Spleen (tissue), 11 donors: ENCODE measurements at regions not wholly inside any gene's neighbourhood (a gene's known extent, or its start where the extent isn't known, plus 50 kb on each side); places are given as distances from the start of the nearest gene placed in this dataset.

Experiments used
- DNase-seq: peaks from one replicate; pipeline ENCODE4 v3.0.0-alpha.2; 2020
- H3K27ac ChIP-seq, 8 donors: fragments of 200-600 bp; sonication (generic) in 7 of 8; 1 replicate in 4 of 8; 2 replicates in 4 of 8; pipeline versions ENCODE4 v1.5.0 to v1.8.0; 2016 to 2021; ENCODE audit warnings: inconsistent platforms in 4 of 8, mild to moderate bottlenecking in 4 of 8, moderate library complexity in 1 of 8
- H3K27me3 ChIP-seq, 7 donors: fragments of 200-600 bp; sonication (generic) in 6 of 7; replicated peaks in 1 of 7; 1 replicate in 4 of 7; 2 replicates in 3 of 7; pipeline versions ENCODE4 v1.5.0 to v1.8.0; 2016 to 2021; ENCODE audit warnings: inconsistent platforms in 3 of 7, mild to moderate bottlenecking in 1 of 7
- H3K36me3 ChIP-seq, 6 donors: fragments of 200-600 bp; sonication (generic) in 5 of 6; 1 replicate in 4 of 6; 2 replicates in 2 of 6; pipeline versions ENCODE4 v1.5.0 to v1.8.0; 2016 to 2021; ENCODE audit warnings: inconsistent platforms in 2 of 6
- H3K4me1 ChIP-seq, 6 donors: fragments of 200-600 bp; sonication (generic) in 5 of 6; 1 replicate in 3 of 6; 2 replicates in 3 of 6; pipeline versions ENCODE4 v1.5.0 to v1.8.0; 2016 to 2021; ENCODE audit warnings: inconsistent platforms in 3 of 6
- H3K4me3 ChIP-seq, 8 donors: fragments of 200-600 bp; sonication (generic) in 7 of 8; 1 replicate in 4 of 8; 2 replicates in 4 of 8; pipeline versions ENCODE4 v1.5.0 to v1.8.0; 2016 to 2021; ENCODE audit warnings: inconsistent platforms in 4 of 8, mild to moderate bottlenecking in 4 of 8, moderate library complexity in 2 of 8
- H3K9me3 ChIP-seq, 8 donors: fragments of 200-600 bp; sonication (generic) in 7 of 8; 1 replicate in 4 of 8; 2 replicates in 4 of 8; pipeline versions ENCODE4 v1.5.0 to v1.8.0; 2016 to 2021; ENCODE audit warnings: inconsistent platforms in 4 of 8
- POLR2A ChIP-seq, 3 donors: fragments of 450-650 bp; IDR thresholded peaks; one replicate each; pipeline ENCODE4 v1.5.1; 2017; ENCODE audit warnings: antibody characterized with exemption in 3 of 3, mild to moderate bottlenecking in 1 of 3
- POLR2AphosphoS5 ChIP-seq, 3 donors: sonication (generic); formaldehyde crosslinking; IDR thresholded peaks; one replicate each; pipeline ENCODE4 v1.5.1; 2017; ENCODE audit warnings: antibody characterized with exemption in 3 of 3
- WGBS, 5 donors: extraction: QIAGEN DNeasy Blood & Tissue Kit in 3 of 5; methylation state at CpG; one replicate each; pipeline versions ENCODE4 v1.1.5 to v1.1.7; 2013 to 2018; 5-methylcytosine and 5-hydroxymethylcytosine counted together
- intact Hi-C: fragments of 100-400 bp; cut with DNase I; formaldehyde crosslinking; loops from one replicate; pipeline ENCODE4 v1.15.0; 2023; ENCODE audit warnings: low total_unique reads
- TF ChIP-seq, protein P1 (sequence below), 11 experiments: fragments of 200-600 bp in 7 of 11; fragments of 450-650 bp in 4 of 11; sonication (generic) in 4 of 11; IDR thresholded peaks in 8 of 11; conservative IDR thresholded peaks in 3 of 11; 1 replicate in 7 of 11; 2 replicates in 4 of 11; pipeline versions ENCODE4 v1.4.0 to v1.8.0; 2016 to 2021; ENCODE audit warnings: antibody characterized with exemption in 11 of 11, inconsistent platforms in 4 of 11, mild to moderate bottlenecking in 1 of 11
- donor health status: healthy with polysubstance abuse.
- donor health status: DM: no; HTN: no; CAD: no; lungs with moderate emphysema.
- donor health status: DM: no; HTN: no; CAD: no.
- donor health status: Bipolar disorder and iron deficiency.
- donor health status: healthy.
- donor health status: DM: no; HTN: no; CAD: no.
- donor health status: DM: yes; HTN: yes; CAD: no.

DNA sequence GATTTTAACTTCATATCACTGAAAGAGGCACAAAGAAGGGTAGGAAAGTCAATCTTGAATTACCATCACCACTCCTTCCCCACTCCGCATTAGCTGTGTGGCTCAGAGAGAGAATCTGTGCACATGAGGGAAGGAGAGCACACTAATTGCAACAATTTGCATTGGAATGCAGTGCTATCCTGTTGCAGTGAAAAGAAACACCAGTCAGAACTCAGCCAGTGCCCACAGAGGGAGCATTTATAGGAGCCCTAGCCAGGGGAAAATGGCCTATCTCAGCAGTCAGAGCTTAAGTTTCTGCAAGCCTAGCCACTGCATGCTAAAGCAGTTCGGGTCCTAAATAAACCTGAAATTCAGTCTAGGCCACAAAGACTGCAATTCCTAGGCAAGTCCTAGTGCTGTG lies 159.4 kb upstream of the AR start:
- H3K36me3 ChIP-seq = no peaks in the 10 kb centered on the region
- no peaks in the 10 kb centered on the region for H3K4me1 ChIP-seq
- no peaks in the 10 kb centered on the region for H3K27me3 ChIP-seq
- peaks cover 0 to 13% (median 0%) of the 10 kb centered on the region in 8 donors for H3K9me3 ChIP-seq
- no peak overlapping the region for H3K4me3 ChIP-seq
- no peak for DNase-seq
- intact Hi-C loops = no loop called here
- no peak overlapping the region for H3K27ac ChIP-seq
- 66 to 96% (median 90%) methylated on average over 2 of the region's 2 CpGs for WGBS, 5 donors
- TF ChIP-seq POLR2AphosphoS5 (IDR thresholded peaks at IDR 0.05) (no peak), POLR2A (IDR thresholded peaks at IDR 0.05) (no peak)
- TF ChIP-seq, protein P1, sequence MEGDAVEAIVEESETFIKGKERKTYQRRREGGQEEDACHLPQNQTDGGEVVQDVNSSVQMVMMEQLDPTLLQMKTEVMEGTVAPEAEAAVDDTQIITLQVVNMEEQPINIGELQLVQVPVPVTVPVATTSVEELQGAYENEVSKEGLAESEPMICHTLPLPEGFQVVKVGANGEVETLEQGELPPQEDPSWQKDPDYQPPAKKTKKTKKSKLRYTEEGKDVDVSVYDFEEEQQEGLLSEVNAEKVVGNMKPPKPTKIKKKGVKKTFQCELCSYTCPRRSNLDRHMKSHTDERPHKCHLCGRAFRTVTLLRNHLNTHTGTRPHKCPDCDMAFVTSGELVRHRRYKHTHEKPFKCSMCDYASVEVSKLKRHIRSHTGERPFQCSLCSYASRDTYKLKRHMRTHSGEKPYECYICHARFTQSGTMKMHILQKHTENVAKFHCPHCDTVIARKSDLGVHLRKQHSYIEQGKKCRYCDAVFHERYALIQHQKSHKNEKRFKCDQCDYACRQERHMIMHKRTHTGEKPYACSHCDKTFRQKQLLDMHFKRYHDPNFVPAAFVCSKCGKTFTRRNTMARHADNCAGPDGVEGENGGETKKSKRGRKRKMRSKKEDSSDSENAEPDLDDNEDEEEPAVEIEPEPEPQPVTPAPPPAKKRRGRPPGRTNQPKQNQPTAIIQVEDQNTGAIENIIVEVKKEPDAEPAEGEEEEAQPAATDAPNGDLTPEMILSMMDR (IDR thresholded peaks at IDR 0.05 in 8 of 11, conservative IDR thresholded peaks at IDR 0.05 in 3 of 11) = no peak

- intact Hi-C loops = no loop called here
- Histone ChIP-seq H3K4me1 (no peaks in the 10 kb centered on the region), H3K36me3 (no peaks in the 10 kb centered on the region), H3K4me3 (no peak overlapping the region), H3K27ac (no peak overlapping the region), H3K27me3 (no peaks in the 10 kb centered on the region), H3K9me3 (peaks cover 0 to 17% (median 6%) of the 10 kb centered on the region in 8 donors)
- no peak for DNase-seq
- TF ChIP-seq POLR2A (IDR thresholded peaks at IDR 0.05) (no peak), POLR2AphosphoS5 (IDR thresholded peaks at IDR 0.05) (no peak)
- TF ChIP-seq, protein P1 (IDR thresholded peaks at IDR 0.05 in 8 of 11, conservative IDR thresholded peaks at IDR 0.05 in 3 of 11) = no peak
- 82 to 93% (median 90%) methylated on average over 8 to 19 of the region's 19 CpGs for WGBS, 5 donors
Measured at GRCh38 chrX:67408423-67409079, 135.3 kb upstream of the AR start.

DNA sequence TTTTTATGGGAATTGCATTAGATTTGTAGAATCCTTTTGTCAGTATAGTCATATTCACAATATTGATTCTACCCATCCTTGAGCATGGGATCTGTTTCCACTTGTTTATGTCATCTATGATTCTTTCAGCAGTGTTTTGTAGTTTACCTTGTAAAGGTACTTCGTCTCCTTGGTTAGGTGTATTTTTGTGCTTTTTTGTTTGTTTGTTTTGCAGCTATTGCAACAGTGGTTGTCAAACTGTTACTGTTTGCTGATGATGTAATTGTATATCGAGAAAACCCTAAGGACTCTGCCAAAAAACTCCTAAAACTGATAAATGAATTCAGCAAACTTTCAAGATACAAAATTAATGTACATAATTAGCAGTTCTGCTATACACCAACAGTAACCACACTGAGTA lies 127.9 kb upstream of the AR start:
- Histone ChIP-seq H3K27ac (no peak overlapping the region), H3K4me3 (no peak overlapping the region), H3K36me3 (no peaks in the 10 kb centered on the region), H3K4me1 (no peaks in the 10 kb centered on the region), H3K27me3 (no peaks in the 10 kb centered on the region), H3K9me3 (peaks cover 0 to 23% (median 5%) of the 10 kb centered on the region in 8 donors)
- WGBS, 5 donors = 80 to 94% (median 83%) methylated on average over 2 of the region's 2 CpGs
- intact Hi-C loops = no loop called here
- no peak for TF ChIP-seq POLR2A (IDR thresholded peaks at IDR 0.05)
- TF ChIP-seq, protein P1 (IDR thresholded peaks at IDR 0.05 in 8 of 11, conservative IDR thresholded peaks at IDR 0.05 in 3 of 11) = no peak
- TF ChIP-seq POLR2AphosphoS5 (IDR thresholded peaks at IDR 0.05) = no peak
- DNase-seq = no peak

- Histone ChIP-seq H3K9me3 (peaks cover 0 to 61% (median 7%) of the 10 kb centered on the region in 8 donors), H3K4me3 (no peak overlapping the region), H3K36me3 (no peaks in the 10 kb centered on the region), H3K27me3 (no peaks in the 10 kb centered on the region), H3K27ac (no peak overlapping the region), H3K4me1 (no peaks in the 10 kb centered on the region)
- WGBS, 5 donors = 85 to 100% (median 88%) methylated on average over 1 to 2 of the region's 2 CpGs
- no peak for TF ChIP-seq POLR2A (IDR thresholded peaks at IDR 0.05)
- TF ChIP-seq POLR2AphosphoS5 (IDR thresholded peaks at IDR 0.05) = no peak
- TF ChIP-seq, protein P1 (IDR thresholded peaks at IDR 0.05 in 8 of 11, conservative IDR thresholded peaks at IDR 0.05 in 3 of 11) = no peak
- no peak for DNase-seq
- intact Hi-C loops = no loop called here
Measured at GRCh38 chrX:67426946-67427345, 116.9 kb upstream of the AR start.
